Transverse colon (tissue), 4 donors: ENCODE measurements at regions not wholly inside any gene's neighbourhood (a gene's known extent, or its start where the extent isn't known, plus 50 kb on each side); places are given as distances from the start of the nearest gene placed in this dataset.

ENCODE experiments used
- DNase-seq: peaks from one replicate; pipeline ENCODE4 v3.0.0-alpha.2; 2019
- H3K27ac ChIP-seq, 4 donors: fragments of 200-600 bp; sonication (generic); 2 replicates each; pipeline ENCODE4 v1.5.1; 2016 to 2018; ENCODE audit warnings: inconsistent platforms in 4 of 4
- H3K27me3 ChIP-seq: fragments of 200-600 bp; sonication (generic); 2 replicates; pipeline ENCODE4 v1.5.1; 2017; ENCODE audit warnings: inconsistent platforms
- H3K36me3 ChIP-seq, 4 donors: fragments of 200-600 bp; sonication (generic); 2 replicates each; pipeline ENCODE4 v1.5.1; 2017 to 2019; ENCODE audit warnings: inconsistent platforms in 4 of 4
- H3K4me1 ChIP-seq, 4 donors: fragments of 200-600 bp; sonication (generic); 2 replicates each; pipeline ENCODE4 v1.5.1; 2017 to 2020; ENCODE audit warnings: inconsistent platforms in 4 of 4
- H3K4me3 ChIP-seq, 4 donors: fragments of 200-600 bp; sonication (generic); 1 replicate in 1 of 4; 2 replicates in 3 of 4; pipeline versions ENCODE4 v1.5.1 to v1.6.1; 2017 to 2019; ENCODE audit warnings: inconsistent platforms in 4 of 4
- H3K9me3 ChIP-seq, 2 donors: fragments of 200-600 bp; sonication (generic); 2 replicates each; pipeline ENCODE4 v1.5.1; 2017 to 2019; ENCODE audit warnings: inconsistent platforms in 2 of 2
- EP300 ChIP-seq: sonication (generic); formaldehyde crosslinking; IDR thresholded peaks from one replicate; pipeline ENCODE4 v1.6.1; 2017; ENCODE audit warnings: antibody characterized with exemption, low read depth
- POLR2A ChIP-seq: fragments of 450-650 bp; IDR thresholded peaks from one replicate; pipeline ENCODE4 v1.6.1; 2016; ENCODE audit warnings: antibody characterized with exemption, mild to moderate bottlenecking, moderate library complexity
- POLR2AphosphoS5 ChIP-seq, 3 donors: sonication (generic); formaldehyde crosslinking; IDR thresholded peaks; one replicate each; pipeline ENCODE4 v1.6.1; 2016; ENCODE audit warnings: antibody characterized with exemption in 3 of 3
- WGBS, 2 donors: methylation state at CpG; one replicate each; pipeline ENCODE4 v1.1.5; 2018; ENCODE audit warnings: low coverage in 1 of 2; 5-methylcytosine and 5-hydroxymethylcytosine counted together
- in situ Hi-C, 4 donors: fragments of 200-750 bp; cut with MboI; loops; one replicate each; pipeline versions ENCODE4 v1.15.0 to v1.15.1; 2017; ENCODE audit warnings: low sequenced_read_pairs in 3 of 4, low pct_ligation_motif_present in 1 of 4, low pct_unique_long_range_greater_than_20kb in 1 of 4
- intact Hi-C: fragments of 100-400 bp; cut with DNase I; formaldehyde crosslinking; loops from one replicate; pipeline ENCODE4 v1.15.1; 2023; ENCODE audit warnings: low total_unique reads
- TF ChIP-seq, protein P1 (sequence below), 5 experiments: fragments of 200-600 bp in 3 of 5; fragments of 450-650 bp in 2 of 5; sonication (generic) in 3 of 5; IDR thresholded peaks; 1 replicate in 2 of 5; 2 replicates in 3 of 5; pipeline ENCODE4 v1.5.1; 2016 to 2017; ENCODE audit warnings: antibody characterized with exemption in 5 of 5, inconsistent platforms in 3 of 5, mild to moderate bottlenecking in 2 of 5, moderate library complexity in 1 of 5

DNA sequence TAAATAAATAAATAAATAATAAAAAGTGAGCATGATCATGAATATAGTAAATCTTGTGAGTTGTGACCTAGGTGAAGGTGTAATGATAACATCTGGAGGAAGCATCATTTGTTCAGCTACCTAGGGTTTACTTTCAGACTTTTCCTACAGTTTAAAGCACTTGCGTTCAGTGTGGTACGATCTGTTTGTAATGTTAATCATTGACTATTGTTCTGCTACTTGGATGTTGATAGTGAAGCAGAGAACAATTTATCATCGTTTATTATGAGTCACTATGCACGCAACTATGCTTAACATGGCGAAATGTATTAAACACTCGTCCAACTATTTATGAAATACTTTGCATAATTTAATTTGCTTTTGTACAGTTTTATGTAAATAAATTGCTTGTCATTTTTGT lies 426.2 kb downstream of the PCDH7 start:
- peaks cover 0 to 7% (median 0%) of the 10 kb centered on the region in 4 donors for H3K4me1 ChIP-seq
- TF ChIP-seq, protein P1, sequence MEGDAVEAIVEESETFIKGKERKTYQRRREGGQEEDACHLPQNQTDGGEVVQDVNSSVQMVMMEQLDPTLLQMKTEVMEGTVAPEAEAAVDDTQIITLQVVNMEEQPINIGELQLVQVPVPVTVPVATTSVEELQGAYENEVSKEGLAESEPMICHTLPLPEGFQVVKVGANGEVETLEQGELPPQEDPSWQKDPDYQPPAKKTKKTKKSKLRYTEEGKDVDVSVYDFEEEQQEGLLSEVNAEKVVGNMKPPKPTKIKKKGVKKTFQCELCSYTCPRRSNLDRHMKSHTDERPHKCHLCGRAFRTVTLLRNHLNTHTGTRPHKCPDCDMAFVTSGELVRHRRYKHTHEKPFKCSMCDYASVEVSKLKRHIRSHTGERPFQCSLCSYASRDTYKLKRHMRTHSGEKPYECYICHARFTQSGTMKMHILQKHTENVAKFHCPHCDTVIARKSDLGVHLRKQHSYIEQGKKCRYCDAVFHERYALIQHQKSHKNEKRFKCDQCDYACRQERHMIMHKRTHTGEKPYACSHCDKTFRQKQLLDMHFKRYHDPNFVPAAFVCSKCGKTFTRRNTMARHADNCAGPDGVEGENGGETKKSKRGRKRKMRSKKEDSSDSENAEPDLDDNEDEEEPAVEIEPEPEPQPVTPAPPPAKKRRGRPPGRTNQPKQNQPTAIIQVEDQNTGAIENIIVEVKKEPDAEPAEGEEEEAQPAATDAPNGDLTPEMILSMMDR (IDR thresholded peaks at IDR 0.05): no peak
- TF ChIP-seq EP300 (no peak), POLR2AphosphoS5 (IDR thresholded peaks at IDR 0.05) (no peak), POLR2A (no peak)
- intact Hi-C loops: no loop called here
- H3K27me3 ChIP-seq: no peaks in the 10 kb centered on the region
- DNase-seq: no peak
- in situ Hi-C loops: no loop called here
- no peak overlapping the region for H3K4me3 ChIP-seq
- H3K36me3 ChIP-seq: no peaks in the 10 kb centered on the region
- WGBS, 2 donors: 50 to 53% methylated on average over 6 of the region's 6 CpGs
- no peaks in the 10 kb centered on the region for H3K9me3 ChIP-seq
- no peak overlapping the region for H3K27ac ChIP-seq

DNA sequence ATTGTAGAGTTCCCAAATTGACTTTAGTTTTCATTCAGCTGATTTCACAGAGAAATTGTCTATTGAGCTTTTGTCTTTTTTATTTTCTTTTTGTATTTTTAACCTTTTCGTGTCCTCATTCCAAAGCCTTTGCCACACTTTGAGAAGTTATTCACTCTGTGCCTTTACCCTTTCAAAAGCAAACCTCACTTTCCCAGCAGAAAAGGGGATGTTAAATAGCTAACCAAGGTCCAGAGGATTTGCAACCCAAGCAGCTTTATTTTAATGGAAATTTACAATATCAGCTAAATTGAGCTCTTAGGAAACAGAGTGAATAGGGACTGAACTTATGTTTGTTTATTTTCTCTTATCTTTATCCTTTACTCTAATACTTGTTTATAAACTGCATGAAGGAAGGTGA lies 428.8 kb downstream of the PCDH7 start:
- Histone ChIP-seq H3K27me3 (no peaks in the 10 kb centered on the region), H3K36me3 (no peaks in the 10 kb centered on the region), H3K4me1 (peaks cover 0 to 7% (median 0%) of the 10 kb centered on the region in 4 donors), H3K9me3 (no peaks in the 10 kb centered on the region), H3K4me3 (no peak overlapping the region), H3K27ac (no peak overlapping the region)
- in situ Hi-C loops (no loop called here), intact Hi-C loops (no loop called here)
- no peak for DNase-seq
- WGBS, 2 donors: 82% methylated on average over 1 of the region's 1 CpG
- TF ChIP-seq, protein P1 (IDR thresholded peaks at IDR 0.05): no peak
- TF ChIP-seq POLR2AphosphoS5 (IDR thresholded peaks at IDR 0.05) (no peak), POLR2A (no peak), EP300 (no peak)

DNA sequence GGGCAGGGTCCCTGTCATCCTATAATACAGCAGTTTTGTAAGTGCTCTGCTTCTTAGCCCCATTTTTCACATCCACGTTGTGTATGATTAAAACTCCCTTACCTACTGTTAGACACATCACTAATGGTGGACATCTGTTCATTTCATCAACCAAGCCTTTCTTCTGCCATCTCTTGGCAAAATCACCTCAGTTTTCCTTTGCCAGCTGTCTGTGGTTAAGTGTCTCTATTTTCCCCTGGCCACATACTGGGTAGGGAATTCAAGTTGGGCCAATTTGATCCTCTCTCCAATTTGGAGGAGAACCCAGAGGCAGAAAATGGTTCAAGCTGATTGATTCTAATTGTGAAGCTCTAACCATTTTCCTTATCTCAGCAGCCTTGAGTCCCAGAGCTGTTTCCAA lies 436.1 kb downstream of the PCDH7 start:
- in situ Hi-C loops (no loop called here), intact Hi-C loops (no loop called here)
- WGBS, 2 donors: 75 to 100% methylated on average over 1 of the region's 1 CpG
- H3K27ac ChIP-seq: no peak overlapping the region
- TF ChIP-seq EP300: no peak
- TF ChIP-seq POLR2AphosphoS5 (IDR thresholded peaks at IDR 0.05): no peak
- no peak for TF ChIP-seq POLR2A
- TF ChIP-seq, protein P1 (IDR thresholded peaks at IDR 0.05): no peak
- no peaks in the 10 kb centered on the region for H3K4me1 ChIP-seq
- H3K36me3 ChIP-seq: no peaks in the 10 kb centered on the region
- H3K4me3 ChIP-seq: no peak overlapping the region
- H3K27me3 ChIP-seq: no peaks in the 10 kb centered on the region
- H3K9me3 ChIP-seq: no peaks in the 10 kb centered on the region
- DNase-seq: no peak

DNA sequence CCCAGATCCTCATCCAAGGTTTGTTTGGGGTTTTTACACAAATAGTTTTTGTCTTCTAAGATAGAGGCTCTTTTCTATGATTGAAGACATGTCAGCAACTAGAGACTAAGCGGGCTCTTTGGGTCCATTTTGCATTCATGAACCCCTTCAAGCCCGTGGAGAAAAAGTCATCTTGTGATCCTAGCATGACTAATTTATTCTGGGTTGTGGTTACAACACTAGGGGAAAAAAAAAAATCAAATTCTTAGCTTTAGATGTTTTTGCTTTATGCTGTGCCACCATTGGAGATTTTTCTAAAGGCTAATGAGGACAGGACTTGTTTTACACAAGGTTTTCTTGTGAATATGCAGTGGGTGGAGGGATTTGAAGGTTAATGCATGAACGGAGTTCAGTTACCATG lies 440.0 kb downstream of the PCDH7 start:
- Histone ChIP-seq H3K9me3 (no peaks in the 10 kb centered on the region), H3K27ac (no peak overlapping the region), H3K27me3 (no peaks in the 10 kb centered on the region), H3K4me3 (no peak overlapping the region), H3K4me1 (no peaks in the 10 kb centered on the region), H3K36me3 (no peaks in the 10 kb centered on the region)
- in situ Hi-C loops: no loop called here
- no peak for DNase-seq
- WGBS, 2 donors: 74 to 86% methylated on average over 3 of the region's 3 CpGs
- intact Hi-C loops: no loop called here
- TF ChIP-seq POLR2A: no peak
- TF ChIP-seq POLR2AphosphoS5 (IDR thresholded peaks at IDR 0.05): no peak
- TF ChIP-seq, protein P1 (IDR thresholded peaks at IDR 0.05): no peak
